ENCODE measurements at regions not wholly inside any gene's neighbourhood (a gene's known extent, or its start where the extent isn't known, plus 50 kb on each side); places are given as distances from the start of the nearest gene placed in this dataset.

GRCh38 chr2:208718828-208719227 is 312.2 kb downstream of the PTH2R start:
- Histone ChIP-seq H3K23me2 (ENCODE audit: low read depth, low read length) (no peaks in the 10 kb centered on the region), H3K9ac (replicated peaks in 1 of 4; ENCODE audit: extremely low read depth in 1 of 4, low read depth in 3 of 4, low read length in 3 of 4) (no peak overlapping the region)

More at GRCh38 chr2:208718828-208719227, 312.2 kb downstream of the PTH2R start:
- no peak overlapping the region for H2AK5ac ChIP-seq (ENCODE audit: low read depth, low read length)
- CTCF ChIA-PET (ENCODE audit: partially characterized antibody) = interaction anchor here (0.7 kb wide), 1 partner anchor 618 kb away, joined by 3 read pairs; no protein-coding TSS in a partner anchor
- no peak overlapping the region for H2BK12ac ChIP-seq (ENCODE audit: low read depth, low read length)
- H3K4me1 ChIP-seq (replicated peaks in 1 of 4; ENCODE audit: control insufficient read depth in 3 of 4, insufficient read depth in 4 of 4, low read length in 3 of 4) = no peaks in the 10 kb centered on the region
- TF ChIP-seq SRF (IDR thresholded peaks at IDR 0.05; ENCODE audit: low read depth, low read length) (no peak), EP300 (IDR thresholded peaks at IDR 0.05; ENCODE audit: borderline replicate concordance in 1 of 2, low read depth in 2 of 2, low read length in 2 of 2) (no peak), SUZ12 (IDR thresholded peaks at IDR 0.05; ENCODE audit: low read length) (no peak), RBBP5 (IDR thresholded peaks at IDR 0.05; ENCODE audit: borderline replicate concordance, low read depth, low read length) (no peak), MAX (IDR thresholded peaks at IDR 0.05) (no peak), TAF1 (IDR thresholded peaks at IDR 0.05; ENCODE audit: low read depth, low read length) (no peak)
- H2AFZ ChIP-seq (ENCODE audit: low read length) = no peak overlapping the region
- H2BK120ac ChIP-seq (replicated peaks; ENCODE audit: low read depth, low read length) = no peak overlapping the region
- no peak for DNase-seq (ENCODE audit: low read depth in 1 of 2, low spot score in 2 of 2)
- H3K36me3 ChIP-seq (ENCODE audit: control insufficient read depth in 2 of 4, insufficient read depth in 4 of 4, low read length in 3 of 4) = no peaks in the 10 kb centered on the region
- no peaks in the 10 kb centered on the region for H3K79me2 ChIP-seq (ENCODE audit: control insufficient read depth in 1 of 2, insufficient read depth in 2 of 2, low read length in 2 of 2)
- no peak overlapping the region for H4K91ac ChIP-seq (replicated peaks; ENCODE audit: insufficient read length, low read length)
- H3K27me3 ChIP-seq (replicated peaks in 1 of 4; ENCODE audit: control insufficient read depth in 3 of 4, extremely low read depth in 1 of 4, insufficient read depth in 3 of 4, low read length in 3 of 4) = peaks cover 0 to 1% (median 0%) of the 10 kb centered on the region in 4 experiments; a peak in 1 of 7 replicates
- no peak for FAIRE-seq
- no peak overlapping the region for H3K14ac ChIP-seq (ENCODE audit: insufficient read length)
- no peak overlapping the region for H3K23ac ChIP-seq (ENCODE audit: insufficient read length)
- no peak overlapping the region for H2BK5ac ChIP-seq (ENCODE audit: low read depth, low read length)
- no peaks in the 10 kb centered on the region for H3K9me3 ChIP-seq (ENCODE audit: insufficient read depth in 2 of 2, low read depth in 1 of 2, low read length in 1 of 2)
- no peak overlapping the region for H3K56ac ChIP-seq (replicated peaks; ENCODE audit: insufficient read length, low read depth, low read length)
- no peaks in the 10 kb centered on the region for H3K79me1 ChIP-seq (ENCODE audit: low read depth, low read length)
- H4K5ac ChIP-seq (ENCODE audit: insufficient read length, low read depth, low read length) = no peak overlapping the region
- H2BK20ac ChIP-seq (ENCODE audit: low read length) = no peak overlapping the region
- H3K4me2 ChIP-seq (ENCODE audit: insufficient read depth in 1 of 2, low read depth in 2 of 2, low read length in 2 of 2) = no peak overlapping the region
- no peak overlapping the region for H3K27ac ChIP-seq (ENCODE audit: low read depth, low read length)
- H4K8ac ChIP-seq (ENCODE audit: extremely low read depth, insufficient read depth, low read length) = no peak overlapping the region
- H3K4me3 ChIP-seq (ENCODE audit: extremely low read depth in 1 of 4, insufficient read depth in 2 of 4, low read depth in 3 of 4, low read length in 4 of 4) = no peak overlapping the region
- no peaks in the 10 kb centered on the region for H4K20me1 ChIP-seq (replicated peaks in 1 of 2; ENCODE audit: control insufficient read depth in 1 of 2, insufficient read depth in 2 of 2, low read length in 2 of 2)
- H2BK15ac ChIP-seq (ENCODE audit: low read length) = no peak overlapping the region
- POLR2A ChIA-PET (ENCODE audit: partially characterized antibody) = no interaction called here
- H3K4ac ChIP-seq (replicated peaks; ENCODE audit: insufficient read length, low read depth, low read length) = no peak overlapping the region
- 90% methylated on average over 2 of the region's 2 CpGs; no CpG with 5 or more reads in 1 of the 2 experiments for WGBS, 2 experiments (ENCODE audit: extremely low coverage in 1 of 2, insufficient coverage in 1 of 2, insufficient read length in 1 of 2, insufficient replicate concordance in 2 of 2, low coverage in 1 of 2, low lambda C conversion rate in 2 of 2, missing lambda C conversion rate in 1 of 2)
- no peak overlapping the region for H3K18ac ChIP-seq (ENCODE audit: extremely low read depth, low read length)
